ENCODE measurements at regions not wholly inside any gene's neighbourhood (a gene's known extent, or its start where the extent isn't known, plus 50 kb on each side); places are given as distances from the start of the nearest gene placed in this dataset.
A peak's percentile ranks its signal among the peaks of the same experiment; 100 is the strongest.
"Not testable (repeated sequence)": the region's sequence is repeated elsewhere in the genome, so short reads cannot be mapped to it uniquely, and the experiment has no call there.

GRCh38 chr2:103172821-103173220 is 411.0 kb downstream of the TMEM182 start:
- no peak for DNase-seq

GRCh38 chr2:103174711-103175110 is 412.9 kb downstream of the TMEM182 start:
- no peak for DNase-seq

- DNase-seq, result peak; percentile 3
Observed at GRCh38 chr2:103176294-103176915, 414.6 kb downstream of the TMEM182 start.

GRCh38 chr2:103179798-103180197 is 418.0 kb downstream of the TMEM182 start:
- peak; percentile 30 for DNase-seq

GRCh38 chr2:103183061-103183460 is 421.2 kb downstream of the TMEM182 start:
- no peak for DNase-seq

GRCh38 chr2:103196802-103197201 is 435.0 kb downstream of the TMEM182 start:
- no peak for DNase-seq

GRCh38 chr2:103200774-103201173 is 438.9 kb downstream of the TMEM182 start:
- not testable (repeated sequence) for DNase-seq

- no peak for DNase-seq
Observed at GRCh38 chr2:103208916-103209315, 447.1 kb downstream of the TMEM182 start.

- DNase-seq, result no peak
Observed at GRCh38 chr2:103213028-103213542, 451.3 kb downstream of the TMEM182 start.

- DNase-seq, result no peak
Observed at GRCh38 chr2:103218516-103218915, 456.7 kb downstream of the TMEM182 start.

GRCh38 chr2:103219398-103219797 is 457.6 kb downstream of the TMEM182 start:
- no peak for DNase-seq

- DNase-seq, result no peak
Observed at GRCh38 chr2:103222969-103223368, 461.1 kb downstream of the TMEM182 start.

- DNase-seq, result no peak
Observed at GRCh38 chr2:103230796-103231195, 469.0 kb downstream of the TMEM182 start.

GRCh38 chr2:103232865-103233264 is 471.0 kb downstream of the TMEM182 start:
- DNase-seq, result no peak

- DNase-seq, result no peak
Observed at GRCh38 chr2:103233691-103234090, 471.9 kb downstream of the TMEM182 start.

- no peak for DNase-seq
Observed at GRCh38 chr2:103235283-103235682, 473.5 kb downstream of the TMEM182 start.

- no peak for DNase-seq
Observed at GRCh38 chr2:103249462-103249861, 487.6 kb downstream of the TMEM182 start.

GRCh38 chr2:103252781-103253180 is 490.9 kb downstream of the TMEM182 start:
- no peak for DNase-seq

- DNase-seq, result no peak
Observed at GRCh38 chr2:103254611-103255010, 492.8 kb downstream of the TMEM182 start.

- no peak for DNase-seq
Observed at GRCh38 chr2:103264058-103264768, 502.4 kb downstream of the TMEM182 start.

GRCh38 chr2:103265521-103265920 is 503.7 kb downstream of the TMEM182 start:
- DNase-seq, result no peak

- no peak for DNase-seq
Observed at GRCh38 chr2:103268841-103269498, 507.1 kb downstream of the TMEM182 start.

- no peak for DNase-seq
Observed at GRCh38 chr2:103276869-103277268, 515.0 kb downstream of the TMEM182 start.

- DNase-seq, result no peak
Observed at GRCh38 chr2:103284750-103285149, 522.9 kb downstream of the TMEM182 start.
